ENCODE measurements at regions not wholly inside any gene's neighbourhood (a gene's known extent, or its start where the extent isn't known, plus 50 kb on each side); places are given as distances from the start of the nearest gene placed in this dataset.

DNA sequence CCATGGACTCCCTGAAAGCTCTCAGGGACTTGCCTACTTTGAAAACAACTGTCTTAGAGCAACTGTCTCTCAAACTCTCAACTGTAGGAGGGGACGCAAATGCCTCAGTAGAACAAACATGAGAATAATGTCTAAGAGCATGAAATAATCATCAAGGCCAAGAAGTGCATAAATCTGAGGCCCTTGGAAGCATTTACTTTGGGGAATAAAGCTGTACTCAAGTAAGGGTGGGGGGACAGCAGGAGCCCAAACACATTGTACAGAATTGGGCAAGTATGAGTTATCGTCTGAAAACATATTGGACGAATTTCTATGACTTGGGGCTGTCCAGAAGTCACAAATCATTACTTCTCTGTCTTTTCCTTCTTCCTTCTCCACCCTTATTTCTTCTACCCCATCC is 96.3 kb upstream of the HMHB1 start:
- Histone ChIP-seq H3K27ac (ENCODE audit: low read depth in 2 of 2, low read length in 2 of 2) (no peak overlapping the region), H3K4me1 (ENCODE audit: control insufficient read depth in 2 of 3, insufficient read depth in 2 of 3, low read depth in 1 of 3, low read length in 3 of 3) (no peaks in the 10 kb centered on the region)

DNA sequence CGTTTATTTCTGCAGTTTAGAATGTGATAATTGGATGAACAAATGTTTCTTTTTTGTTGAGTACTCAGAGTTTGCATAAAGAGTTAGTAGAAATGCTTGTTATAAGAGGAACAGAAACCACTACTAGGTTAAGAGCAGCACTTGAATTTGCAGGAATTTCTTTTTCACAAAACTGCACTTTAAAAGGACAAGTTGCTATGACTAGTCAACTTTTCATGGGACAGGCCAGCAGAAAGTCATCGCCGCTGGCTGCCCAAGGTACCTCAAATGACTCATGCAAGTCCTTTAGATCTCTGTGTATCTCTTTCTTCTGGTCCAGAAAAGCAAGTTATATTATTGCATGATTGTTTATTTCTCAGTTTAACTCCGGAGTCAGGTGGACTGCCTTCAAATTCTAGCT is 97.3 kb upstream of the HMHB1 start:
- DNase-seq, result no peak
- H3K36me3 ChIP-seq (ENCODE audit: control insufficient read depth in 2 of 3, insufficient read depth in 3 of 3, low read length in 3 of 3), result no peaks in the 10 kb centered on the region
- intact Hi-C loops (cut with DNase I), result no loop called here
- no peak overlapping the region for H3K9ac ChIP-seq (ENCODE audit: low read length in 3 of 3)
- H3K9me3 ChIP-seq (ENCODE audit: control insufficient read depth in 2 of 3, insufficient read depth in 1 of 3, low read length in 3 of 3), result no peaks in the 10 kb centered on the region
- TF ChIP-seq, protein P1, sequence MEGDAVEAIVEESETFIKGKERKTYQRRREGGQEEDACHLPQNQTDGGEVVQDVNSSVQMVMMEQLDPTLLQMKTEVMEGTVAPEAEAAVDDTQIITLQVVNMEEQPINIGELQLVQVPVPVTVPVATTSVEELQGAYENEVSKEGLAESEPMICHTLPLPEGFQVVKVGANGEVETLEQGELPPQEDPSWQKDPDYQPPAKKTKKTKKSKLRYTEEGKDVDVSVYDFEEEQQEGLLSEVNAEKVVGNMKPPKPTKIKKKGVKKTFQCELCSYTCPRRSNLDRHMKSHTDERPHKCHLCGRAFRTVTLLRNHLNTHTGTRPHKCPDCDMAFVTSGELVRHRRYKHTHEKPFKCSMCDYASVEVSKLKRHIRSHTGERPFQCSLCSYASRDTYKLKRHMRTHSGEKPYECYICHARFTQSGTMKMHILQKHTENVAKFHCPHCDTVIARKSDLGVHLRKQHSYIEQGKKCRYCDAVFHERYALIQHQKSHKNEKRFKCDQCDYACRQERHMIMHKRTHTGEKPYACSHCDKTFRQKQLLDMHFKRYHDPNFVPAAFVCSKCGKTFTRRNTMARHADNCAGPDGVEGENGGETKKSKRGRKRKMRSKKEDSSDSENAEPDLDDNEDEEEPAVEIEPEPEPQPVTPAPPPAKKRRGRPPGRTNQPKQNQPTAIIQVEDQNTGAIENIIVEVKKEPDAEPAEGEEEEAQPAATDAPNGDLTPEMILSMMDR (IDR thresholded peaks at IDR 0.05; ENCODE audit: borderline replicate concordance, extremely low read depth, insufficient read depth), result no peak
- no peak overlapping the region for H3K27ac ChIP-seq (ENCODE audit: low read depth in 2 of 2, low read length in 2 of 2)
- no peaks in the 10 kb centered on the region for H3K4me1 ChIP-seq (ENCODE audit: control insufficient read depth in 2 of 3, insufficient read depth in 2 of 3, low read depth in 1 of 3, low read length in 3 of 3)
- H3K4me3 ChIP-seq (ENCODE audit: low read length in 3 of 3), result no peak overlapping the region
- H3K27me3 ChIP-seq (ENCODE audit: control insufficient read depth, insufficient read depth, low read length), result no peaks in the 10 kb centered on the region
- no peak for FAIRE-seq

More for the DNA sequence above, 96.3 kb upstream of the HMHB1 start:
- TF ChIP-seq, protein P1 (IDR thresholded peaks at IDR 0.05; ENCODE audit: borderline replicate concordance, extremely low read depth, insufficient read depth), result no peak
- FAIRE-seq (no peak), DNase-seq (no peak)
- Histone ChIP-seq H3K9ac (ENCODE audit: low read length in 3 of 3) (no peak overlapping the region), H3K4me3 (ENCODE audit: low read length in 3 of 3) (no peak overlapping the region), H3K36me3 (ENCODE audit: control insufficient read depth in 2 of 3, insufficient read depth in 3 of 3, low read length in 3 of 3) (no peaks in the 10 kb centered on the region), H3K9me3 (ENCODE audit: control insufficient read depth in 2 of 3, insufficient read depth in 1 of 3, low read length in 3 of 3) (no peaks in the 10 kb centered on the region), H3K27me3 (ENCODE audit: control insufficient read depth, insufficient read depth, low read length) (no peaks in the 10 kb centered on the region)
- intact Hi-C loops (cut with DNase I), result no loop called here

DNA sequence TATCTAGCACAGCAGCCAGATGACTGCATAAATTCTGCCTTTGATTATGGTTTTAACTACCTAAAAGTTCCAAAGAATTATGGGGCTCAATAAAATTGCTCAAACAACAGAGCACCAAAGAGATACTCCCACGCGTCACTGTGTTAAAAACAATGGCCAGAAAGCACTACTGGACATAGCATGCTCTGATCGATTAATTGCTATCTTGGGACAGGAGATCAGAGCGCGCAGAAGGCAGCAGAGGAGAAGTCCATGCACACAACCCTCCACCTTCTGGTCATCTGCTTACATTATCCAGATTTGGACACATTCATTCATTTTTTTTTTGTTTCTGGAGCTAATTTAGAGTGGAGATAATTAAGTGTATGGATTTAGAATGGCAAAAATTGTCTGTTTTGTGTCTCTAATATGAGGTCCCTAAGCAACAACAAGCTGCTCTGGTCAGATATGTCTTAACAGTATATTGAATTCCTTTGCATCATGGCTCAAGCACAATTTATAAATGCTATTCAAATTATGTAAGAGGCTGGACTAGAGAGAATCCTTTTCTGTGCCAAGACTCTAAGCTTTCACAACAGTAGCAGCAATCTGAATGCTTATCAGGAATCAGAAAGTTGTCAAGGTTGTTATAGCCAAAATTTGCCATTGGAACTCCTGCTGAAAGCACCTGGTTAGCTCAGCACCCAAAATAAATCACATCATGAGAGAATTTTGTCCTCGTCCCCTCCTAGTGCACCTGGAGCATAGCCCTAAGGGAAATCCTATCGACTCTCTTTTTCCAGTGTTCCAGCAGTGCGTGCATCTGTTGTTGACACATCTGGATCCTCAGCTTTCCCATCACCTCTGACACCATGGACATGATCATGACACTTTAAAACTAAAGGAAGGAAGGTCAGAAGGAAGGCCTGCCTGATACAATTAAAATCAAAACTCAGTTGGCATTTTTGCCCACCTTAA is 98.6 kb upstream of the HMHB1 start:
- Histone ChIP-seq H3K27ac (ENCODE audit: low read depth in 2 of 2, low read length in 2 of 2) (no peak overlapping the region), H3K4me3 (ENCODE audit: low read length in 3 of 3) (no peak overlapping the region), H3K36me3 (ENCODE audit: control insufficient read depth in 2 of 3, insufficient read depth in 3 of 3, low read length in 3 of 3) (no peaks in the 10 kb centered on the region), H3K9ac (ENCODE audit: low read length in 3 of 3) (no peak overlapping the region), H3K4me1 (ENCODE audit: control insufficient read depth in 2 of 3, insufficient read depth in 2 of 3, low read depth in 1 of 3, low read length in 3 of 3) (no peaks in the 10 kb centered on the region), H3K27me3 (ENCODE audit: control insufficient read depth, insufficient read depth, low read length) (no peaks in the 10 kb centered on the region), H3K9me3 (ENCODE audit: control insufficient read depth in 2 of 3, insufficient read depth in 1 of 3, low read length in 3 of 3) (no peaks in the 10 kb centered on the region)
- FAIRE-seq (no peak), DNase-seq (peak in 2 of 5 donors; percentile 11 to 43)
- TF ChIP-seq, protein P1 (IDR thresholded peaks at IDR 0.05; ENCODE audit: borderline replicate concordance, extremely low read depth, insufficient read depth), result no peak
- intact Hi-C loops (cut with DNase I), result no loop called here

Data from kidney (tissue), 13 donors.